GM12878 (cell line): ENCODE measurements at regions not wholly inside any gene's neighbourhood (a gene's known extent, or its start where the extent isn't known, plus 50 kb on each side); places are given as distances from the start of the nearest gene placed in this dataset.

ENCODE experiments used
- BRCA1 ChIP-seq: IDR thresholded peaks from 2 replicates; pipeline ENCODE4 v1.6.1; 2011; ENCODE audit warnings: low read depth, low read length, improper control_type of control experiment
- EP300 ChIP-seq, 2 experiments: fragments of 150-350 bp in 1 of 2; IDR thresholded peaks; 2 replicates each; pipeline ENCODE4 v1.6.1; 2011 to 2012; ENCODE audit warnings: low read depth in 2 of 2, low read length in 2 of 2, borderline replicate concordance in 1 of 2, improper control_type of control experiment in 1 of 2, inconsistent platforms in 1 of 2; ENCODE audit not compliant: control insufficient read depth in 1 of 2
- GABPA ChIP-seq: IDR thresholded peaks from 2 replicates; pipeline ENCODE4 v1.6.1; 2014; ENCODE audit warnings: antibody characterized with exemption, low read depth, mild to moderate bottlenecking, inconsistent platforms
- JUNB ChIP-seq: IDR thresholded peaks from 2 replicates; pipeline ENCODE4 v1.6.1; 2016; ENCODE audit warnings: antibody characterized with exemption, mild to moderate bottlenecking
- POLR2A ChIP-seq: IDR thresholded peaks from 2 replicates; pipeline ENCODE4 v1.6.1; 2011; ENCODE audit warnings: low read depth, mild to moderate bottlenecking, low read length
- RAD21 ChIP-seq: IDR thresholded peaks from 2 replicates; pipeline ENCODE4 v1.6.1; 2011; ENCODE audit warnings: mild to moderate bottlenecking, low read depth, low read length, moderate library complexity; ENCODE audit not compliant: insufficient read depth
- RBBP5 ChIP-seq: fragments of 200-600 bp; sonication (generic); conservative IDR thresholded peaks from 2 replicates; pipeline ENCODE4 v1.6.1; 2016
- TARDBP ChIP-seq: IDR thresholded peaks from 2 replicates; pipeline ENCODE4 v1.6.1; 2016; ENCODE audit warnings: borderline replicate concordance
- TF ChIP-seq, protein P1 (sequence below), 3 experiments: IDR thresholded peaks in 2 of 3; conservative IDR thresholded peaks in 1 of 3; 2 replicates each; pipeline ENCODE4 v1.5.1; 2011; ENCODE audit warnings: low read depth in 3 of 3, low read length in 3 of 3, mild to moderate bottlenecking in 3 of 3, control low read depth in 2 of 3, moderate library complexity in 2 of 3, inconsistent platforms in 1 of 3, mixed read lengths in 1 of 3; ENCODE audit not compliant: control insufficient read depth in 2 of 3, insufficient read depth in 1 of 3; ENCODE audit errors: extremely low read depth in 1 of 3
- TF ChIP-seq, protein P2 (sequence below): IDR thresholded peaks from 2 replicates; pipeline ENCODE4 v1.6.1; 2011; ENCODE audit warnings: borderline replicate concordance, low read depth, mild to moderate bottlenecking, moderate library complexity, mixed read lengths, low read length; ENCODE audit not compliant: insufficient read depth; ENCODE audit errors: extremely low read length
- TF ChIP-seq, protein P3 (sequence below): IDR thresholded peaks from 2 replicates; pipeline ENCODE4 v1.6.1; 2011; ENCODE audit warnings: mild to moderate bottlenecking, low read depth, low read length, moderate library complexity; ENCODE audit not compliant: insufficient replicate concordance

GRCh38 chr22:48042621-48043395 lies 1280.4 kb downstream of the TBC1D22A start:
- TF ChIP-seq BRCA1: no peak
- no peak for TF ChIP-seq RAD21
- TF ChIP-seq, protein P1, sequence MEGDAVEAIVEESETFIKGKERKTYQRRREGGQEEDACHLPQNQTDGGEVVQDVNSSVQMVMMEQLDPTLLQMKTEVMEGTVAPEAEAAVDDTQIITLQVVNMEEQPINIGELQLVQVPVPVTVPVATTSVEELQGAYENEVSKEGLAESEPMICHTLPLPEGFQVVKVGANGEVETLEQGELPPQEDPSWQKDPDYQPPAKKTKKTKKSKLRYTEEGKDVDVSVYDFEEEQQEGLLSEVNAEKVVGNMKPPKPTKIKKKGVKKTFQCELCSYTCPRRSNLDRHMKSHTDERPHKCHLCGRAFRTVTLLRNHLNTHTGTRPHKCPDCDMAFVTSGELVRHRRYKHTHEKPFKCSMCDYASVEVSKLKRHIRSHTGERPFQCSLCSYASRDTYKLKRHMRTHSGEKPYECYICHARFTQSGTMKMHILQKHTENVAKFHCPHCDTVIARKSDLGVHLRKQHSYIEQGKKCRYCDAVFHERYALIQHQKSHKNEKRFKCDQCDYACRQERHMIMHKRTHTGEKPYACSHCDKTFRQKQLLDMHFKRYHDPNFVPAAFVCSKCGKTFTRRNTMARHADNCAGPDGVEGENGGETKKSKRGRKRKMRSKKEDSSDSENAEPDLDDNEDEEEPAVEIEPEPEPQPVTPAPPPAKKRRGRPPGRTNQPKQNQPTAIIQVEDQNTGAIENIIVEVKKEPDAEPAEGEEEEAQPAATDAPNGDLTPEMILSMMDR (IDR thresholded peaks at IDR 0.05 in 2 of 3, conservative IDR thresholded peaks at IDR 0.05 in 1 of 3; ENCODE audit: control insufficient read depth in 2 of 3, extremely low read depth in 1 of 3, insufficient read depth in 1 of 3, low read depth in 3 of 3, low read length in 3 of 3): no peak
- no peak for TF ChIP-seq JUNB
- TF ChIP-seq, protein P2, sequence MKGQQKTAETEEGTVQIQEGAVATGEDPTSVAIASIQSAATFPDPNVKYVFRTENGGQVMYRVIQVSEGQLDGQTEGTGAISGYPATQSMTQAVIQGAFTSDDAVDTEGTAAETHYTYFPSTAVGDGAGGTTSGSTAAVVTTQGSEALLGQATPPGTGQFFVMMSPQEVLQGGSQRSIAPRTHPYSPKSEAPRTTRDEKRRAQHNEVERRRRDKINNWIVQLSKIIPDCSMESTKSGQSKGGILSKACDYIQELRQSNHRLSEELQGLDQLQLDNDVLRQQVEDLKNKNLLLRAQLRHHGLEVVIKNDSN: no peak
- no peak for TF ChIP-seq GABPA
- TF ChIP-seq EP300 (IDR thresholded peaks at IDR 0.05; ENCODE audit: borderline replicate concordance in 1 of 2, control insufficient read depth in 1 of 2, low read depth in 2 of 2, low read length in 2 of 2): no peak
- no peak for TF ChIP-seq TARDBP
- no peak for TF ChIP-seq POLR2A
- TF ChIP-seq, protein P3, sequence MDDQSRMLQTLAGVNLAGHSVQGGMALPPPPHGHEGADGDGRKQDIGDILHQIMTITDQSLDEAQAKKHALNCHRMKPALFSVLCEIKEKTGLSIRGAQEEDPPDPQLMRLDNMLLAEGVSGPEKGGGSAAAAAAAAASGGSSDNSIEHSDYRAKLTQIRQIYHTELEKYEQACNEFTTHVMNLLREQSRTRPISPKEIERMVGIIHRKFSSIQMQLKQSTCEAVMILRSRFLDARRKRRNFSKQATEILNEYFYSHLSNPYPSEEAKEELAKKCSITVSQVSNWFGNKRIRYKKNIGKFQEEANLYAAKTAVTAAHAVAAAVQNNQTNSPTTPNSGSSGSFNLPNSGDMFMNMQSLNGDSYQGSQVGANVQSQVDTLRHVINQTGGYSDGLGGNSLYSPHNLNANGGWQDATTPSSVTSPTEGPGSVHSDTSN: no peak
- TF ChIP-seq RBBP5: no peak
